ENCODE measurements at regions not wholly inside any gene's neighbourhood (a gene's known extent, or its start where the extent isn't known, plus 50 kb on each side); places are given as distances from the start of the nearest gene placed in this dataset.

- no peak for DNase-seq (ENCODE audit: low read depth in 4 of 4, low spot score in 3 of 4)
Measured at GRCh38 chr4:38572793-38573192, 91.2 kb upstream of the KLF3 start.

GRCh38 chr4:38574559-38575333, 89.3 kb upstream of the KLF3 start:
- no peak for DNase-seq (ENCODE audit: low read depth in 4 of 4, low spot score in 3 of 4)

- no peak for DNase-seq (ENCODE audit: low read depth in 4 of 4, low spot score in 3 of 4)
Measured at GRCh38 chr4:38576767-38577166, 87.2 kb upstream of the KLF3 start.

GRCh38 chr4:38577462-38577861, 86.5 kb upstream of the KLF3 start:
- no peak for DNase-seq (ENCODE audit: low read depth in 4 of 4, low spot score in 3 of 4)

GRCh38 chr4:38581426-38582106, 82.4 kb upstream of the KLF3 start:
- no peak for DNase-seq (ENCODE audit: low read depth in 4 of 4, low spot score in 3 of 4)

GRCh38 chr4:38582445-38582844, 81.6 kb upstream of the KLF3 start:
- no peak for DNase-seq (ENCODE audit: low read depth in 4 of 4, low spot score in 3 of 4)

GRCh38 chr4:38582889-38583470, 81.0 kb upstream of the KLF3 start:
- DNase-seq (ENCODE audit: low read depth in 4 of 4, low spot score in 3 of 4) = no peak

GRCh38 chr4:38585871-38586270, 78.1 kb upstream of the KLF3 start:
- no peak for DNase-seq (ENCODE audit: low read depth in 4 of 4, low spot score in 3 of 4)

- DNase-seq (ENCODE audit: low read depth in 4 of 4, low spot score in 3 of 4) = no peak
Measured at GRCh38 chr4:38587106-38587505, 76.9 kb upstream of the KLF3 start.

- no peak for DNase-seq (ENCODE audit: low read depth in 4 of 4, low spot score in 3 of 4)
Measured at GRCh38 chr4:38590046-38590445, 74.0 kb upstream of the KLF3 start.

GRCh38 chr4:38591617-38592337, 72.2 kb upstream of the KLF3 start:
- DNase-seq (ENCODE audit: low read depth in 4 of 4, low spot score in 3 of 4) = no peak

GRCh38 chr4:38598489-38598888, 65.5 kb upstream of the KLF3 start:
- no peak for DNase-seq (ENCODE audit: low read depth in 4 of 4, low spot score in 3 of 4)

- DNase-seq (ENCODE audit: low read depth in 4 of 4, low spot score in 3 of 4) = no peak
Measured at GRCh38 chr4:38600575-38600974, 63.4 kb upstream of the KLF3 start.

- DNase-seq (ENCODE audit: low read depth in 4 of 4, low spot score in 3 of 4) = no peak
Measured at GRCh38 chr4:38601244-38601915, 62.6 kb upstream of the KLF3 start.

- DNase-seq (ENCODE audit: low read depth in 4 of 4, low spot score in 3 of 4) = no peak
Measured at GRCh38 chr4:38601916-38602291, 62.1 kb upstream of the KLF3 start.

GRCh38 chr4:38603652-38604051, 60.3 kb upstream of the KLF3 start:
- no peak for DNase-seq (ENCODE audit: low read depth in 4 of 4, low spot score in 3 of 4)

GRCh38 chr4:38605181-38605752, 58.7 kb upstream of the KLF3 start:
- no peak for DNase-seq (ENCODE audit: low read depth in 4 of 4, low spot score in 3 of 4)

- peak in 1 of 4 donors; percentile 52 for DNase-seq (ENCODE audit: low read depth in 4 of 4, low spot score in 3 of 4)
Measured at GRCh38 chr4:38605753-38606586, 58.0 kb upstream of the KLF3 start.

GRCh38 chr4:38606587-38606905, 57.5 kb upstream of the KLF3 start:
- no peak for DNase-seq (ENCODE audit: low read depth in 4 of 4, low spot score in 3 of 4)

GRCh38 chr4:38609614-38610013, 54.4 kb upstream of the KLF3 start:
- no peak for DNase-seq (ENCODE audit: low read depth in 4 of 4, low spot score in 3 of 4)
